GM23248 (cell line): ENCODE measurements at regions not wholly inside any gene's neighbourhood (a gene's known extent, or its start where the extent isn't known, plus 50 kb on each side); places are given as distances from the start of the nearest gene placed in this dataset.

Experiments
- EZH2 ChIP-seq: fragments of 200-600 bp; sonication (generic); IDR thresholded peaks from 2 replicates; pipeline ENCODE4 v1.6.1; 2018; ENCODE audit warnings: antibody characterized with exemption, mild to moderate bottlenecking; ENCODE audit not compliant: insufficient read depth, poor library complexity, severe bottlenecking
- EZH2phosphoT487 ChIP-seq: fragments of 200-600 bp; sonication (generic); IDR thresholded peaks from 2 replicates; pipeline ENCODE4 v1.6.1; 2018; ENCODE audit warnings: antibody characterized with exemption, moderate library complexity, mild to moderate bottlenecking, low read depth; ENCODE audit not compliant: insufficient read depth

DNA sequence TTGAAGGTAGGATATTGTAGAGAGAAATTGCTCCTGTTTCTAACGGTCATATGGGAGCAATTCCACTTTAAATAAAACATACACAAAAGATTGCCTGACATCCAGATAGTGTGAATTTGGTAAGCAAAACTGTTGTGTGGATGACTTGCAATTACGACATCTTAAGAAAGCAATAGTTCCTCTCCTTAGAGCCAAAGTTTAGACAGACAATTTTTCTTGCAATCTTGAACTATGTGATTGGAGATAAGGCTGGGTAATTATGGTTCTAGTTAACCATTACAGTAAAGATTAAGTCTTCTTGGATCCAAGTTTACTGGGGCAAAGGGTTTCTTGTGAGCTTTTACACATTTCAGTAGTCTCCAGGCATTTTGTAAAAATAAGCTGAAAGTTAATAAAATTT is 1080.6 kb upstream of the CDH6 start:
- TF ChIP-seq EZH2 (no peak), EZH2phosphoT487 (no peak)
